DMS114 treated with DMSO at 0.1 percent for 48 hours (cell line): ENCODE measurements at regions not wholly inside any gene's neighbourhood (a gene's known extent, or its start where the extent isn't known, plus 50 kb on each side); places are given as distances from the start of the nearest gene placed in this dataset.

Experiments used
- DNase-seq: peaks from one replicate; lab custom pipeline; 2025; ENCODE audit not compliant: unreplicated experiment; lab: John Stamatoyannopoulos, UW

DNA sequence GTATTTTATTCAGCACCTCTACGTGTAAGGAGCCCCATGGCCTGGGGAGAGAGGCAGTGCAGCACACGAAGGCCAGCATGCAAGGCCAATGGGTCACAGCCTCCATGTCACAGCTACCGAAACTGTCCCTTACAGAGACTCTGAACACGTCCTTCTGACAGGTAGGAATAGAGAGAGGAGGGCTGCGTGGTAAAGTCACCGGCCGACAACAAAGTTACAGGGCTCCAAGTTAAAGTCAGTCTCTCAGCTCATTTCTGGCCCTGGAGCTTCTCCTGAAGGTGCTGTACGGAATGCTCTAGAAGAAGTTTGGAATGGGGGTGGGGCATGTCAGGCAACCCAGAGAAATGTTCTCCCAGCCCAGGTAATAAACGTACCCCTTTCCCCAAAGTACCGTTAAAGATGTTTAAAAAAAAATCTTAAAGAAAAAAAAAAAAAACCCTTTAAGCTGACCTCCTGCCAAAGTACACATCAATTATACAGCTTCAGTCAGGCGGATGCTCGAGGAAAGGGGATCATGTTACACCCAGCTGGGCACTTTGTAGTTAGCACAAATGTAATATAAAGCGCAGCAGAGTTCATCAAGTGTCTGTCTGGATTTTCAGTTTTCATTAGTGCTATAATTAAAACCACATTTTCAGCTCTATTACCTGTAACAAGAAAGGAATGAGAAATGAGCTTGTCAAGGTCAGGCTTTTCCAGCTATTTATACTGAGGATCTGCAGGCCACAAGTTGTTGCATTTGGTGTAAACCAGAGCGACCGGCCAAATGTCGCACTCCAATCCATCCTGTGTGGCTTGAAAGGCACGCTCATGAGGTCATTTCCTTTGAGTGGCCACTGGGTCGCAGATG, 53.3 kb upstream of the CDKN3 start:
- no peak for DNase-seq

- DNase-seq: no peak
These were observed 52.4 kb upstream of the CDKN3 start for GRCh38 chr14:54344445-54344844.

GRCh38 chr14:54346257-54346656, 50.5 kb upstream of the CDKN3 start:
- DNase-seq: no peak
